ENCODE measurements at regions not wholly inside any gene's neighbourhood (a gene's known extent, or its start where the extent isn't known, plus 50 kb on each side); places are given as distances from the start of the nearest gene placed in this dataset.

DNA sequence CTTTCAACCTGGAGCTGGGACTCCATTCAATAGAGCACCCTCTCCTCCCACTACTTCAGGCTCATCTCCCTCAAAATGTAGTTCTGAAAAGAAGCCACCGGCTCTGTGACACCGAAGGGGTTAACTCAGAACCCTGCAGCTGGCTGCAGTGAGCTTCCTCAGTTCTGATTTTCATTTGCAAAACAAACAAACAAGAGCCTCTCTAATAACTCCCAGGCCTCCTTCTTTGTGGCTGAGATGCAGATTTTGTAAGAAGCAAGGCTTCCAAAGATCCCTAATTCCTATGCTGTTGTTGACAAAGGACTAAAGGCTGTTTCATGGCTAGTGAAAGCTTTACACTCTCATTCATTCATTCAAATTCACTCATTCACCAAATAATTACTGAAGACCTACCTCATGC is 333.4 kb upstream of the TBX3 start:
- no peak for DNase-seq (ENCODE audit: low read depth)

DNA sequence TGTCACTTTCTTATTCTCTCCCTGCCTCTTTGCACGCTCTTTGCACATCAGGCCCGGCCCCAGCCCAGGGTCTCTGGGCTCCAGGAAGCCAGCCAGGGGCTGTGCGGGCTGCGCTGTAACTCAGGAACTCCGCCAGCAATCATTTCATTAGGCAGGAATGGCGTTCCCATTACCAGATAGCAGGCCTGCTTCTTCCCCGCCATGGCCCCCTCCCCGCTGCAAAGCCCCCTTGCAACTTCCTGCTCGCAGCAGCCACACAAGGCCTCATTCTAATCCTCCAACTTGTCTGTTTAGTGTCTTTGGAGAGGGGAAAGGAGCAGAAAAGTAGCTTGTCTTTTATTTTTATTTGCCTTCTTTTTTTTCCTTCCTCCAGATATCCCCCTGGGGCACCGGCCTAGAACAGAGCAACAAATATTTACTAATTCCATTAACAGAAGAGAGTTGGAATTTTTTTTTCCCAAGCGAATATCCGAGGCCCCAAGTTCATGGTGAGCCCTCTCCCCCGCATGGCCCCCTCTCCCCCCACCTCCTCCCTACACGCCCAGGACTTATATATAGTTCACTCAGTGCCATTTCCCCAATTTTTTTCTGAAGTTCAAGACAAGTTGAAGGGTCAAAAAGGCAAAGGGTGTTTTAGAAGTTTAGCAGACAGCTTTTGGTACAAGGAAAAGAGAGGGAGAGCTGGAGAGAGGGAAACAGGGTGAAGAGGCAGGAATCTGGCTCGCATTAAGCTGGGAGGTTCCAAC is 329.4 kb upstream of the TBX3 start:
- no peak for DNase-seq (ENCODE audit: low read depth)

DNA sequence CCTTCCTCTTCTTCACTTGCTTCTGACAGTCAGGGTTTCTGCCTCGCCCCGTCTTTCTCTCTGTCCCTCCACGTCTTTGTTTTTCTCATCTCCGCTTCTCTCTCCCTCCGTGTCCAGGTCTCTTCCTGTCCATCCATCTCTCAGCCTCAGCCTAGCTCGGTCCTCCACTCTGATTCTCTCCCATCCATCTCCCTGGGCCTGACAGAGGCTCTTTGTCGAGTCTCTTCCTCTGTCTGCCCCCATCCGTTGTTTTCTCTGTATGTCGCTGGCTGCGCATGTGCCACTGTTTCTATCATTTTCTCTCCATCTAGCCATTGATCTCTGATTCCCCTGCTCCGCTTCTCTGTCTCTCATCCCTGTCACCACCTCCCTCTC is 328.9 kb upstream of the TBX3 start:
- no peak for DNase-seq (ENCODE audit: low read depth)

DNA sequence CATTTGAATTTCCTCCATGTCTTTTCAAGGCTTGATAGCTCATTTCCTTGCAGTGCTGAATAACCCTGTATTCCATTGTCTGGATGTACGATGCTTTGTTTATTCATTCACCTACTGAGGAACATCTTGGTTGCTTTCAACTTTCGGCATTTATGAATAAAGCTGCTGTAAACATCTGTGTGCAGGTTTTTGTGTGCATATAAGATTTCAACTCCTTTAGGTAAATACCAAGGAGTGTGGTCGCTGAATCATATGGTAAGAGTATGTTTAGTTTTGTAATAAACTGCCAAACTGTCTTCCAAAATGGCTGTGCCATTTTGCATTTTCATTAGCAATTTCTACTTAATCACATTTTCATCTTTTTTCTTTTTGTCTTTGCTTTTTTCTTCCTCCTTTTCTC is 327.7 kb upstream of the TBX3 start:
- DNase-seq (ENCODE audit: low read depth): no peak

DNA sequence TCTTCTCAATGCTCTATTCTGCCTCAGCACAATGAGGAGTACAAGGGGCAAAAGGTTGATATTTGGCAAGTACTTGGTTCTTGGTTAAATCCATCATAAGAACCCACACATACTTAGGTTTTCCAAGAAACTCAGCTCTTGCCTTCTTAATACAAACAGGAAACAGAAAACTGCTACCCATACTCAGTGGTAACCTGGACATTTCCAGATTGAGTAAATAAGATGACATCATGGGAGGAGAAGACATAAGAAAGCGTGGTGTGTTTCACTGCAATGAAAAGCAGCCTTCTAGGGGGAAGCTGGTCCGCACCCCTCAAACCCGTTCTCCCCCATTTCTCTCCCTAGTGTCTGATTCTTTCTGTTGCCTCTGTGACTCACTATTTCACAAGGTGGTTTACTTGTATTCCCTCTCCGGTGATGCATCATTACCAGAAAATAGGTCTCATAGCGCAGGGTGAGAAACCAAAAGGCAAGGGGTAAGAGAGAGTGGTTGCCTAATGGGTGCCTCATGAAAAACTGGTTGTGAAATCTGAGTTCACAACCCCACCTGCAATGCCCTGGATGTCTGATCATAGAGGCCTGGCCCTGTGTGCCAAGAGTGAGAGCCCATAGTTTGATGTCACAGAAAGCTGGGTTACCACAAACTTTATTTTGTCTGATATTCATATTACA is 326.5 kb upstream of the TBX3 start:
- peak; percentile 12 for DNase-seq (ENCODE audit: low read depth)

DNA sequence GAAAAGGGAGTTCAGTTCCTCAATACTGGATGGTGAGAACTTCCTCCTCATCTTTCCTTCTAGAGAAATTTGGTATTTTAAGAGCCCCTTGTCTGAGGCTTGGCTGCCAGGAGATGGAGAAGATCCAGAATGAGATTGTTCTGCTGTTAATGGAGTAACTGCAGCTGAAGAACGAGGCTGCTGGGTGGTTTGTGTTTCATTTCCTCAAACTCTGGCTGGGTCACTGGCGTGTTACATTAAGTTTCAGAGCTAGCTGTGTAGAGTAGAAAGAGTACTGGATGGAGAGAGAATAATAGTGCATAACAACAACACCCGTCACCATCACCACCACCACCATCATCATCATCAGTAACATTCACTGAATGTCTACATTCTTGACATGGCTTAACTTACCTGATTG is 325.0 kb upstream of the TBX3 start:
- DNase-seq (ENCODE audit: low read depth): no peak

DNA sequence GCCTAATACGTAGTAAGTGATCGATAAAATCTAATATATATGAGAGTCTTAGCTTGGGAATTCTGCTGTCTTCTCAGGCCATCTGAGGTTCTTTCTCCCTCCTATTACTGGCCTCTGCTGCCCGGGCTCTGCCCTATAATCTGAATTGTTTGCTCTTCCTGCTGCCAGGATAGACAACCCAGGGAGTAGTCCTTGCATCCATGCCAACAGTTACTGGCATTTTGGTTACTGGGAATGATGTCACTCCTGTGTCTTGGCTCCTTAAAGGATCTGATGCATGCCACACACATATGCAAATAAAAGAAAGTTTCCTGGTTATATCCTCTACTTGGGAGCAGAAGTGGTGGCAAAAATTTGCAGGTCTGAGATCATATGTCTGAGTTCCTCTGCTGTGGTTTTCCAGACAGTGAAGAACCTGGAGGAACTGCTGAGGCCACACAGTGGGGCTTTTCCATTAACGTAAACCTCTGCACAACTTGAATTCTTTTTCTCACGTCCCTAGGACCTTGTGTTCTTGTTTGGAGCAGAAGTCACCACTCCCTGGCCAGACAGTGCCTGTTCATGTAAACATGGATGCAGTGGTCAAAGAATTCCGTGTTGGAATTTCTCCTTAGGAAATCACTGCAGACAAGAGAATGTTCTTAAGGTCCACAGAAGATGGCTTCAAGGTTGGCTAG is 320.6 kb upstream of the TBX3 start:
- no peak for DNase-seq (ENCODE audit: low read depth)

DNA sequence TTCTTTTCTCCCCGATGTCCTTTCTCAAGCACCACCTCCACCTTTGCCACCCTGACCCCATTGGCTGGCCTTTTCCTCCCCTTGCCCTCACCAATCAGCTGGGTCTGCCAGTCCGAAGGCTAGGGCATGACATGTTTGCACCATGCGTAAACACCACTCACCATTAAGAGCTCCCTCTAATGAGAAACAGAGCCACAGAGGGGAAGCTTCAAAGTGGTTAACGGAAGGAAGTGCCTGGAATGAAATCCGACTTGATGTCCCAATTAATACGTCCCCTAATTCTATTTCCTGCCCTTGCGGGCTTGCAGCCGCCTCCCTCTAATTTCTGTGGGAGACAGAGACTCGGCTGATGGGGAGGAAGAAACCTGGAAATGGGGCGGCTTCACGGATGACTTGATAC is 318.5 kb upstream of the TBX3 start:
- DNase-seq (ENCODE audit: low read depth): no peak

DNA sequence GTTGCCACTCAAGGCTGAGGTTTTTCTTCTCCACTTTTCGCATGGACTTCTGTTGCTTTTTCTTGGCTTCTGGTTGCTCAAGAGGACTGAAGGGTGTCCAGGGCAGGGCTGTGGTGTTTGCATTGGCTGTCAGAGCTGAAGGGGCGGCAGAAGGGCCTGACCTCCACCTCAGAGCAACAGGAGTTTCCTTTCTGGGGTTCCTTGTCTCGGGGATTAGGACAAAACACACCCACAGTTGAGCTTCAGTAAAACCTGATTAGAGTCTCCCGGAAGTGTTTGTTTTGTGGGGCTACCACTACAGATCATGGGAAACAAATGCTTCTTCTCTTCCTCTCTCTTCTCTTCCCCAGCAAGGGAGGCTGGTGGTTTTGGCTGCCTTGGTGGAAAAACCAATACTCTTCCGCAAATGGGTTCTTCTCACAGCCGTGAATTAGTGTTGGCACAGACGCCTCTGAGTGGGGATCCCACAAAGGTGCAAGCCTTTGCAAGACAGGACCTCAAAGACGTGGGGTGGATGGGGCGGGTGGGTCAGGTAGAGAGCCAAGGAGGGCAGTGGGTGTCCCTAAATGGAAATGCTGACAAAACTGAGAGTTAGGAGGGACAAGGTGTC is 317.7 kb upstream of the TBX3 start:
- DNase-seq (ENCODE audit: low read depth): no peak

DNA sequence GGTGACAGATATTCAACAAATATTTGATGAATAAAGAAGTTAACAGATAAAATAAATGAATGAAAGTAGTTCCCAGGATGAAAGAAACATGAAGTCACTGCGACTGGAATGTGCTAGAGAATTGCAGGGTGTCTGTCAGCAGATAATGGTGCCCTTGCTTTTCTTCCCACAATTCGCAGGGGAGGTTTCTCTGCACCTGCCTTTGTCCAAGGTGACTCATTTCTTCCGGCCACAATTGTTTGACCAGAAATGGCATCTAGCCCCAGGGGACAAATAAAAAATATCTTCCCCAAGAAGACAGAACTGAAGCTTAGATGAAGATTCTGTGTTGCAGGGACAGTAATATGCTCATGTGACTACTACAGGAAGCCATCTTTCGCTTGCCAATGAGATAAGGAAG is 316.1 kb upstream of the TBX3 start:
- DNase-seq (ENCODE audit: low read depth): peak; percentile 8

DNA sequence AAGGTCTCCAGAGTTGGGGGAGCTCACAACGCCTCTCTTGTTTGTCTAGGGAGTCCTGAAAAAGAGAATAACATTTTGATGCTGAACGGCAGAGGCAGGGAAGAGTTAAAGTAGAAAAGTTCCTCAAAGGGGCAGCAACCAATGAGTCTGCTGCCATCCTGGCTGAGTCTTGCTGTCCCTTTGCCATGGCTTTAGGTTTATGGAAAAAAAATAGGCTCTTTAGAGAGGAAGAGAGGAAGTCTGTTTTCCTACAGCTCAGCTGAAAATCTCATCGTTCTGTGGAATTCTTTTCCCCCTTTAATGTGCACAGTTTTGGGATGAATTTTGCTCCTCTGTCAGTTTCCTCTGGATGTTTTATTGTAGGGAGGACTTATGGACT is 314.8 kb upstream of the TBX3 start:
- DNase-seq (ENCODE audit: low read depth): no peak

DNA sequence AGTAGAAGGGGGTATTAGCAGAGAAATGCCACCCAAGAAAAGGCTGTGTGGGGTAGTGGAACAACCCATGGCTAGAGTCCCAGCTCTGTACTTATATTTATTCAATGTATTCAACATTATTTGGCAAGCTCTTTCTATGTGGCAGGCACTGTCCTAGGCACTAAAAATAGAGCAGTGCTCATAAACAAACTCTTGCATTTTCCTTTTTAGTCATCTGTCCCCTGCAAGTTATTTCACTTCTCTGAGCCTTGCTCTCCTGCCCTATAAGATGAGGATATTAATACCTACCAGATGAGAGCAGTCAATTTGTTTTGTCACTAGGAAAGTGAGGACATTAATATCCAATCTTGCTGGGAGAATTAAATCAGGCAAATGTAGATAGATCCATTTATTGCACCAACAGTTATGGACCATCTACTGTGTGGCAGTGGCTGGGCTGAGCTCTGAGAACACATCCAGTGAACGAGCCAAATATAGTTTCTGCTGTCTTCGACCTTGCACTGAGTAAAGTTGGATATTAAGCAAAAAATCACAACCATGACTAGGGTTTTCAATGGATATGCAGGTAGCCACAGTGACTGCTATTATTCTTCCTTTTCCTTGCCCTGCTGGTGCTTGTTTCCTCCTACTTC is 314.3 kb upstream of the TBX3 start:
- no peak for DNase-seq (ENCODE audit: low read depth)

DNA sequence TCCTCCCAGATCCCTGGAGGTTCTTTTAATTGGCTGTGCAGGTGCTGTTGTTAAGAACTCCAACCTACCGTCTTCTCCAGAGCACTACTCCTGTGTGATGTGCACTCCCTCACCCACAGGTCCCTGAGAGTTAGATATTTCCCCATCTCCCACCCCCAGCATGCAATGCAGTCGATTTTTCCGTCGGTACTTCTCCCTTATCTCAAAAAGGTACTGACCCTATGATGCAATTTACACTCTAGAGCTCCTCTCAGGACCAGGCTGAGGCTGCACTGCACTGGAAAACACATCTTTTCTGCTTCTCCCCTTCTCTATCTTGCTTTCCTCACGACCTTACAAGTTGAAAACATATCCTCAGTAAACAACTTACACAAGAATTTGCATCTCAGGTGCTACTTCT is 312.4 kb upstream of the TBX3 start:
- no peak for DNase-seq (ENCODE audit: low read depth)

DNA sequence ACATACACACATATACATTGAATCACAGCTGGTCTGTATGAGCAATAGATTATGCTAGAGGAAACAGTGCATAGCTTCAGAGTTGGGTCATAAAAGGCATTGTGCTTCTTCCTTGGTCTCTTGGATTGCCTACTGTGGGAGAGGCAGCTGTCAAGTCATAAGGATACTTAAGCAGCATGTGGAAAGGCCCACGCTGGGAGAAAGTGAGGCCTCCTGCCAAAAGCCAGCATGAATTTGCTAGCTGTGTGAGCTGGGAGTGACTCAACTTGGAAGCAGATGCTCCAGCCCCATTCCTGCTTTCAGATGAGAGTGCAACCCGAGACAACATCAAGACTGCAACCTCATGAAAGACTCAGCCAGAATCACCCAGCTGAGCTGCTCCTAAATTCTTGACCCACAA is 311.9 kb upstream of the TBX3 start:
- no peak for DNase-seq (ENCODE audit: low read depth)

DNA sequence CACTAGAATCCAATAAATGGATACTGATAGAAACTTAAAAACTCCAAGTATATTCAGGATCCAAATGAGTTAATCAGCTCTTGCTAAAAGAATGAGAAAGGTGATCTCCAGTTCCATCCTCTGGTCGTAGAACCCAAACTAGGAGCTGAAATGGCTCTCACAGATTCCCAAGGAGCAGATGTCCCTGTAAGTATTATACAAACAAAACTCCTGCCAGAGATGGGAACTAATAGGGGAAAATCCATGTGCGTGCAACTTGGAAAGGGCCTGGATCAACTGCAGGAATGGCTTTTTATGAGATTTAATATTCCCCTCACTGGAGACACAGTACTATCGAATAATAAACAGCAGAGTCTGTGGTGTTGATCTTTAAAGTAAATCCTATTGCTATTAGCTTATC is 309.2 kb upstream of the TBX3 start:
- DNase-seq (ENCODE audit: low read depth): no peak

DNA sequence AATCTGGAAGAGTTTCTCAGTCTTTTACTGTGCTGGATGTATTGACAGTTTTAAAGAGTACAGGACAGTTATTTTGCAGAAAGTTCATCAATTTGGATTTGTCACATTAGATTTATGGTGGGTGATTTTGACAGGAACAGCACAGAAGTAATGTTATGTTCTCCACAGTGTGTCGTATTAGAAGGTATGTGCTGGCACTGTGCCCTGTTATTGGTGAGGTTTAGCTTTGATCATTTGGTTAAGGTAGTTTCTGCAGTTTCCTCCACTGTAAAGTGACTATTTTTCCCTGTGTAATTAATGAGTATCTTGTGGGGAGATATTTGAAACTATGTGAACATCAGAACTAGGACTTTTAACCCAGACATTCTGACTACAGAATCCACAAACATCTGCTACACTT is 308.5 kb upstream of the TBX3 start:
- DNase-seq (ENCODE audit: low read depth): peak; percentile 2

DNA sequence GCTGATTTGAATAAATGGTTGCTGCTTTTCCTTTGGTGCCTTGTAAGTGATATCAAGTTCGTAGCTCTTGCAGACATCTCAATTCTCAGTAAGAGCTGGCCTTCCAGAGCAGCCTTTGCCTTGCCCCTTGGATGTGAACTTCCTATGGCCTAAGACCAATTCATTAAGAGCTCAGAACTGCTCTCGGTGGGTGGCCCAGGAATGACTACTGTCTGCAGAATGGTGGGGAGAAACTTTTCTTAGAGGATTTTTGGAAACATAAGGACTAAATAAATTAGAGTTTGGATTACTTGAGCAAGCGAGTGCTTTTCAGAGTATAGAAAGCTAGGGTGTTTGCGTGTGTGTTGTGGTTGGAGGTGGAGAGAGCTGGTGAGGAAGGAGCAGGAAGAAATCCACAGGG is 306.4 kb upstream of the TBX3 start:
- DNase-seq (ENCODE audit: low read depth): no peak

DNA sequence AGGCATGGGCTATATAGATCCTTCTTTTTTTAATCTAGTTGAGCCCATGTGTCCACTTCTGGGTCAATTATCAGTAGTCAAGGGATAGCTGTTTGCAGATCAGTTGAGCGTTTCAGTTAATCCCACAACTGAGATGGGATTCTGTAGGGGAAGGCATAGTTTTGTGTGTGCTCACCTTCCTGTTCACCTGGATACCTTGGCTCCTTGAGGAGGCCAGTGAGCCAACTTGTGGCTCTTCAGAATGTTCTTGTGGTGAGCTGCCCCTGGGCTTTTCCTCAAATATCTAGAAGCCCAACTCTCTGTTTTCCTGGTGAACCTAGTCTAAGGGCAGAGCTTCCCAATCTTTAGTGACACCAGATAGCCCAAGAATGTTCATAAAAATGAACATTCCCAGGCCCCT is 302.9 kb upstream of the TBX3 start:
- DNase-seq (ENCODE audit: low read depth): no peak

DNA sequence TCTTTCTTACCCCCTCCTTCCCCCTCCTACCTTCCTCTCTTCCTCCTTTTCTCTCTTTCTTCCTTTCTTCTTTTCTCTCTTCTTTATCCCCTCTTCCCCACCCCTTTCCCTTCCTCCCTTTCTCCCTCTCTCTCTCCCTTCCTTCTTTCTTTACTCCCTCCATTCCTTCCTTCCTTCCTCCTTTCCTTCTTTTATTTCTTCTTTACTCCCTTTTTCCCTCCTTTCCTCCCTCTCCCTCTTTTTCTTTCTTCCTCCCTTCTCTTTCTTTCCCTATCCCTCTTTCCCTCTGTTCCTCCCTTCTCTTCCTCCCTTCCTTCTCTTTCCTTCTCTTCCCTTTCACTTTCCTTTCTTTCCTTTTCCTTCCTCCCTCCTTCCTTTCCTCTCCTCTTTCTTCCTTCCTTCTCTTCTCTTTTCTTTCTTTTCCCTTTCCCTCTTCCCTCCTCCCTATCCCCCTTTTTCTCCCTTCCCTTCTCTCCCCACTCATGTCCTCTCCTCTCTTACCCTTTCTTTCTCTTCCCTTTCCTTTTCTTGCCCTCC is 302.3 kb upstream of the TBX3 start:
- DNase-seq (ENCODE audit: low read depth): no peak

DNA sequence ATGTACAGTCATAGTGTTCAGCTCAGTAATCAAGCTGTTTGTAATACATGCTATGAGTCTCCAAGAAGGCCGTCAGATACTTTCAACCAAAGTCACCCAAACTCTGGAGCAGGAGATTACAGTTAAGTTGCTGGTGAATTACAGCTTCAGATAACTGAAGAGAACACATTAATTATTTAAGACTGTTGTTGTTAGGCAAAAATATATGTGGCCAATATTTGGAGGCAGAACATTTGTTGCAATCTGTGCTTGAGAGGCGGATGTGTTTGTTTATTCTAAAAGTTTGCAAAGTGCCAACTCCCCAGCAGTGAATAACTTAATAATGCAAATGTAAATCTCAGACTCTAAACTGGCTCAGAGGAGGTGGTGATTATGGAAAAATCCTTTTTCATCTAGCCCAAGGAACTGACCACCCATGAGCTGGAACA is 300.7 kb upstream of the TBX3 start:
- no peak for DNase-seq (ENCODE audit: low read depth)

DNA sequence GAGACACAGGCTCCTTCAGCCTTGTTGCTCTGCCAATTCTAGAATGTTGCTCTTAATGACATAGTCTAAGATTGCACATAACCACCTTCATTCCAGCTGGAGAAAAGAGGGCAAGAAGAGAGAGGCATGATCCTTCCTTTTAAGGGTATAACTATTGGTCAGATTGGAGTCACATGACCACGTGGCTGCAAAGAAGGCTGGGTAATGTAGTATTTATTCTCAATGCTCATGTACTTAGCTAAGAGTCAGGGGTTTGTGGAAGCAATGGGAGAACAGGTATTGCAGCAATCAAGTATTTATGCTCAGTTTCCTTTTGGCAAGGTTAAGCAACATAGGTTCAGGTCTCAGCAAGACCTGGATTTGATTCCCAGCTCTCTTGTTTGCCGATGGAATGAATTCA is 298.8 kb upstream of the TBX3 start:
- no peak for DNase-seq (ENCODE audit: low read depth)

DNA sequence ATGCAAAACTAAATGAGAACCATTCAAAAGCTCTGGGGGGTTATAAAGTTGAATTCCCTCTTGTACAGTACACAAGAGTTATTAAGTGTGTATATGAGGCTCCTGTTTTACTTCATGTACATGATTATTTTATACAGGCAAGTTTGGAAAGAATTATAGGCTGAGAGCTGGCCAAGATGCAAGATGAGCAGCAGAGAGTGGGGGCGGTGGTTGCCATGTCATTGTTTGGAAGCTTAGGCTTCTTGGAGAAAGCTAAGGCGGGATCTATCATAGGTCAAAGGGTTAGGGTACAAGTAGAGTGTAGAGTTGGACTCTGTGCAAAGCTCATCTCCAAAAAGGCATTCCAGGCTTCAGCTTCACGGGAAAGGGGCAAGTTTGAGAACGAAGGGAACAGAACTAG is 297.1 kb upstream of the TBX3 start:
- no peak for DNase-seq (ENCODE audit: low read depth)
